Ramos (cell line): ENCODE measurements at regions not wholly inside any gene's neighbourhood (a gene's known extent, or its start where the extent isn't known, plus 50 kb on each side); places are given as distances from the start of the nearest gene placed in this dataset.
"Not testable (repeated sequence)": the region's sequence is repeated elsewhere in the genome, so short reads cannot be mapped to it uniquely, and the experiment has no call there.

Source experiments
- in situ Hi-C: fragments of 300-500 bp; cut with MboI; formaldehyde crosslinking; loops from one replicate; pipeline ENCODE4 v1.14.3; 2022; ENCODE audit warnings: low sequenced_read_pairs; ENCODE audit not compliant: unreplicated experiment

GRCh38 chr2:208793434-208793833, 386.8 kb downstream of the PTH2R start:
- in situ Hi-C loops: no loop called here

- in situ Hi-C loops: no loop called here
Measured at GRCh38 chr2:208794288-208794975, 387.8 kb downstream of the PTH2R start.

- in situ Hi-C loops: no loop called here
Measured at GRCh38 chr2:208798698-208799097, 392.1 kb downstream of the PTH2R start.

- in situ Hi-C loops: no loop called here
Measured at GRCh38 chr2:208799397-208799796, 392.8 kb downstream of the PTH2R start.

- in situ Hi-C loops: not testable (repeated sequence)
Measured at GRCh38 chr2:208800887-208801286, 394.3 kb downstream of the PTH2R start.

GRCh38 chr2:208807756-208808155, 401.2 kb downstream of the PTH2R start:
- in situ Hi-C loops: no loop called here

- in situ Hi-C loops: not testable (repeated sequence)
Measured at GRCh38 chr2:208811885-208812284, 405.3 kb downstream of the PTH2R start.

GRCh38 chr2:208819190-208819589, 412.6 kb downstream of the PTH2R start:
- in situ Hi-C loops: no loop called here

GRCh38 chr2:208820014-208820688, 413.6 kb downstream of the PTH2R start:
- in situ Hi-C loops: no loop called here

- in situ Hi-C loops: no loop called here
Measured at GRCh38 chr2:208827109-208827508, 420.5 kb downstream of the PTH2R start.

GRCh38 chr2:208827549-208828221, 421.1 kb downstream of the PTH2R start:
- in situ Hi-C loops: no loop called here

- in situ Hi-C loops: no loop called here
Measured at GRCh38 chr2:208830203-208830602, 423.6 kb downstream of the PTH2R start.

GRCh38 chr2:208847651-208848050, 441.1 kb downstream of the PTH2R start:
- in situ Hi-C loops: no loop called here

- in situ Hi-C loops: no loop called here
Measured at GRCh38 chr2:208854717-208855116, 448.1 kb downstream of the PTH2R start.

- in situ Hi-C loops: no loop called here
Measured at GRCh38 chr2:208867374-208867773, 460.8 kb downstream of the PTH2R start.

GRCh38 chr2:208872591-208872990, 466.0 kb downstream of the PTH2R start:
- in situ Hi-C loops: no loop called here

- in situ Hi-C loops: no loop called here
Measured at GRCh38 chr2:208879666-208880065, 473.1 kb downstream of the PTH2R start.

GRCh38 chr2:208880171-208880570, 473.6 kb downstream of the PTH2R start:
- in situ Hi-C loops: no loop called here

GRCh38 chr2:208890486-208890885, 483.9 kb downstream of the PTH2R start:
- in situ Hi-C loops: no loop called here

GRCh38 chr2:208892203-208892602, 485.6 kb downstream of the PTH2R start:
- in situ Hi-C loops: no loop called here

GRCh38 chr2:208906330-208906729, 499.7 kb downstream of the PTH2R start:
- in situ Hi-C loops: no loop called here
